ENCODE measurements at regions not wholly inside any gene's neighbourhood (a gene's known extent, or its start where the extent isn't known, plus 50 kb on each side); places are given as distances from the start of the nearest gene placed in this dataset.

DNA sequence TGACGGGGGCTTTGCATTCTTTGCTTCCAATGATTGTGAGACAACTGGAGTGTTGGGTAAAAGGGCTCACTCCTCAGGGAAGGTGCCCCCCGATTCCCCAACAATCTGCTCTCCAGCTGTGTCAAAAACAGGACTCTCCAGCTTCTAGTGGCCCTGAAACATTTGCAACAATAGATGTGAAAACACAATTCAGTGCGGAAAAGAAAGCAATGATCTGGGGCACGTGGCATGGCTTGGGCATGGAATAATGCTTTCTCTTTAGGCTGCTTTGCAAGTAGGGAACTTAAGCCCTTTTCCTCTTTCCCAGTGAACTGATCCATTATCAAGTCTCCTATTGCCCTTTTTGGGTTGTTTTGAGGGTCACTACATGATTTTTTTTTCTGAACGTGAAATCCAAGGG, 239.9 kb downstream of the C4orf33 start:
- DNase-seq (no peak), ATAC-seq (ENCODE audit: low read depth) (no peak)
- WGBS, 2 experiments (ENCODE audit: extremely low coverage in 2 of 2, insufficient read length in 1 of 2) = no CpG with 5 or more reads among the region's 5 CpGs
- H4K5ac ChIP-seq (ENCODE audit: low read depth, low read length) = no peak overlapping the region
- no peak overlapping the region for H4K91ac ChIP-seq (ENCODE audit: insufficient read depth, low read depth, low read length)
- H3K79me1 ChIP-seq (ENCODE audit: low read depth in 1 of 2, low read length in 2 of 2) = no peaks in the 10 kb centered on the region
- H2BK120ac ChIP-seq (ENCODE audit: low read depth, low read length) = no peak overlapping the region
- no peaks in the 10 kb centered on the region for H3K9me3 ChIP-seq (ENCODE audit: control insufficient read depth, insufficient read depth, low read length)
- no peak overlapping the region for H3K14ac ChIP-seq (replicated peaks; ENCODE audit: low read depth, low read length)
- H2AK5ac ChIP-seq (ENCODE audit: low read depth, low read length) = no peak overlapping the region
- TF ChIP-seq BHLHE40 (IDR thresholded peaks at IDR 0.05; ENCODE audit: low read depth, low read length) (no peak), MAZ (IDR thresholded peaks at IDR 0.05; ENCODE audit: borderline replicate concordance, low read depth, low read length) (no peak), SMC3 (IDR thresholded peaks at IDR 0.05; ENCODE audit: low read depth, low read length) (no peak), MAFK (IDR thresholded peaks at IDR 0.05; ENCODE audit: low read depth, low read length) (no peak), RFX5 (IDR thresholded peaks at IDR 0.05; ENCODE audit: low read depth, low read length) (no peak), RCOR1 (IDR thresholded peaks at IDR 0.05; ENCODE audit: insufficient replicate concordance, low read length) (no peak), CHD1 (IDR thresholded peaks at IDR 0.05; ENCODE audit: low read depth, low read length) (no peak), NFE2L2 (IDR thresholded peaks at IDR 0.05; ENCODE audit: low read depth, low read length) (no peak), POLR2A (IDR thresholded peaks at IDR 0.05; ENCODE audit: low read depth, low read length) (no peak), MXI1 (IDR thresholded peaks at IDR 0.05; ENCODE audit: borderline replicate concordance, low read depth, low read length) (no peak), FOS (IDR thresholded peaks at IDR 0.05; ENCODE audit: low read depth, low read length) (no peak), RAD21 (IDR thresholded peaks at IDR 0.05; ENCODE audit: low read length) (no peak), CEBPB (IDR thresholded peaks at IDR 0.05; ENCODE audit: low read depth, low read length) (no peak)
- TF ChIP-seq, protein P1, sequence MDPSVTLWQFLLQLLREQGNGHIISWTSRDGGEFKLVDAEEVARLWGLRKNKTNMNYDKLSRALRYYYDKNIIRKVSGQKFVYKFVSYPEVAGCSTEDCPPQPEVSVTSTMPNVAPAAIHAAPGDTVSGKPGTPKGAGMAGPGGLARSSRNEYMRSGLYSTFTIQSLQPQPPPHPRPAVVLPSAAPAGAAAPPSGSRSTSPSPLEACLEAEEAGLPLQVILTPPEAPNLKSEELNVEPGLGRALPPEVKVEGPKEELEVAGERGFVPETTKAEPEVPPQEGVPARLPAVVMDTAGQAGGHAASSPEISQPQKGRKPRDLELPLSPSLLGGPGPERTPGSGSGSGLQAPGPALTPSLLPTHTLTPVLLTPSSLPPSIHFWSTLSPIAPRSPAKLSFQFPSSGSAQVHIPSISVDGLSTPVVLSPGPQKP (IDR thresholded peaks at IDR 0.05; ENCODE audit: borderline replicate concordance, low read depth, low read length) = no peak
- TF ChIP-seq, protein P2, sequence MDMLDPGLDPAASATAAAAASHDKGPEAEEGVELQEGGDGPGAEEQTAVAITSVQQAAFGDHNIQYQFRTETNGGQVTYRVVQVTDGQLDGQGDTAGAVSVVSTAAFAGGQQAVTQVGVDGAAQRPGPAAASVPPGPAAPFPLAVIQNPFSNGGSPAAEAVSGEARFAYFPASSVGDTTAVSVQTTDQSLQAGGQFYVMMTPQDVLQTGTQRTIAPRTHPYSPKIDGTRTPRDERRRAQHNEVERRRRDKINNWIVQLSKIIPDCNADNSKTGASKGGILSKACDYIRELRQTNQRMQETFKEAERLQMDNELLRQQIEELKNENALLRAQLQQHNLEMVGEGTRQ (IDR thresholded peaks at IDR 0.05; ENCODE audit: low read depth, low read length) = no peak
- TF ChIP-seq, protein P3, sequence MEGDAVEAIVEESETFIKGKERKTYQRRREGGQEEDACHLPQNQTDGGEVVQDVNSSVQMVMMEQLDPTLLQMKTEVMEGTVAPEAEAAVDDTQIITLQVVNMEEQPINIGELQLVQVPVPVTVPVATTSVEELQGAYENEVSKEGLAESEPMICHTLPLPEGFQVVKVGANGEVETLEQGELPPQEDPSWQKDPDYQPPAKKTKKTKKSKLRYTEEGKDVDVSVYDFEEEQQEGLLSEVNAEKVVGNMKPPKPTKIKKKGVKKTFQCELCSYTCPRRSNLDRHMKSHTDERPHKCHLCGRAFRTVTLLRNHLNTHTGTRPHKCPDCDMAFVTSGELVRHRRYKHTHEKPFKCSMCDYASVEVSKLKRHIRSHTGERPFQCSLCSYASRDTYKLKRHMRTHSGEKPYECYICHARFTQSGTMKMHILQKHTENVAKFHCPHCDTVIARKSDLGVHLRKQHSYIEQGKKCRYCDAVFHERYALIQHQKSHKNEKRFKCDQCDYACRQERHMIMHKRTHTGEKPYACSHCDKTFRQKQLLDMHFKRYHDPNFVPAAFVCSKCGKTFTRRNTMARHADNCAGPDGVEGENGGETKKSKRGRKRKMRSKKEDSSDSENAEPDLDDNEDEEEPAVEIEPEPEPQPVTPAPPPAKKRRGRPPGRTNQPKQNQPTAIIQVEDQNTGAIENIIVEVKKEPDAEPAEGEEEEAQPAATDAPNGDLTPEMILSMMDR (conservative IDR thresholded peaks at IDR 0.05; ENCODE audit: low read depth, low read length) = no peak
- no peak overlapping the region for H4K8ac ChIP-seq (ENCODE audit: low read depth in 2 of 2, low read length in 2 of 2)
- BruUV-seq (replicated peaks) = no TSS peak
- H3K18ac ChIP-seq (ENCODE audit: low read depth, low read length) = no peak overlapping the region
- no peak overlapping the region for H2BK5ac ChIP-seq (ENCODE audit: low read depth, low read length, poor library complexity, severe bottlenecking)
- in situ Hi-C loops (cut with MboI; ENCODE audit: low sequenced_read_pairs) (no loop called here), intact Hi-C loops (cut with micrococcal nuclease) (no loop called here), dilution Hi-C loops (cut with HindIII; ENCODE audit: low sequenced_read_pairs, unreplicated experiment) (no loop called here)
- H3K4me2 ChIP-seq (ENCODE audit: low read depth, low read length) = no peak overlapping the region
- H2AFZ ChIP-seq (replicated peaks; ENCODE audit: low read length, poor library complexity) = no peak overlapping the region
- ChIA-PET CTCF (no interaction called here), POLR2A (ENCODE audit: unreplicated experiment) (no interaction called here)
- no peak overlapping the region for H2AK9ac ChIP-seq (replicated peaks; ENCODE audit: low read depth, low read length, poor library complexity)
- no peak overlapping the region for H3K4ac ChIP-seq (ENCODE audit: low read depth, low read length)
- no peak overlapping the region for H3K27ac ChIP-seq (ENCODE audit: insufficient read depth, low read length)
- H3K27me3 ChIP-seq (ENCODE audit: control insufficient read depth, insufficient read depth, low read length) = no peaks in the 10 kb centered on the region
- H2BK15ac ChIP-seq (ENCODE audit: low read depth, low read length) = no peak overlapping the region
- no peaks in the 10 kb centered on the region for H3K36me3 ChIP-seq (ENCODE audit: control insufficient read depth, insufficient read depth, low read length)
- no peak overlapping the region for H3K9ac ChIP-seq (ENCODE audit: low read depth, low read length)
- no peak overlapping the region for H3K23ac ChIP-seq (ENCODE audit: low read depth, low read length)
- no peak overlapping the region for H3K4me3 ChIP-seq (ENCODE audit: insufficient read depth, low read depth, low read length)
- no peaks in the 10 kb centered on the region for H3K4me1 ChIP-seq (ENCODE audit: control insufficient read depth, insufficient read depth, low read length)
- H3K56ac ChIP-seq (ENCODE audit: extremely low read depth, insufficient read depth, low read length) = no peak overlapping the region
- no peaks in the 10 kb centered on the region for H4K20me1 ChIP-seq (ENCODE audit: insufficient read depth, low read length)
- no peaks in the 10 kb centered on the region for H3K9me1 ChIP-seq (ENCODE audit: insufficient read depth, low read length)
- H2BK20ac ChIP-seq (ENCODE audit: low read depth, low read length) = no peak overlapping the region

Data from IMR-90 (cell line).